ENCODE measurements at regions not wholly inside any gene's neighbourhood (a gene's known extent, or its start where the extent isn't known, plus 50 kb on each side); places are given as distances from the start of the nearest gene placed in this dataset.

- no peak for TF ChIP-seq EZH2 (IDR thresholded peaks at IDR 0.05; ENCODE audit: low read depth, low read length, severe bottlenecking)
- TF ChIP-seq CTCF (IDR thresholded peaks at IDR 0.05; ENCODE audit: control extremely low read depth in 1 of 3, insufficient read depth in 1 of 3, low read depth in 1 of 3, low read length in 3 of 3): no peak
- no peak for TF ChIP-seq CREB1 (IDR thresholded peaks at IDR 0.05)
- TF ChIP-seq POLR2A (IDR thresholded peaks at IDR 0.05; ENCODE audit: control extremely low read depth in 1 of 2, low read depth in 2 of 2, low read length in 2 of 2): no peak
- TF ChIP-seq TAF1 (IDR thresholded peaks at IDR 0.05; ENCODE audit: low read depth, low read length): no peak
- TF ChIP-seq EGR1 (IDR thresholded peaks at IDR 0.05; ENCODE audit: borderline replicate concordance, low read depth, low read length): no peak
- no peak for TF ChIP-seq SP1 (IDR thresholded peaks at IDR 0.05; ENCODE audit: low read depth, low read length)
Measured at GRCh38 chr5:96332535-96333366, 100.3 kb downstream of the PCSK1 start.

Data from H1 (cell line).